Mesendoderm (in vitro differentiated cells): ENCODE measurements at regions not wholly inside any gene's neighbourhood (a gene's known extent, or its start where the extent isn't known, plus 50 kb on each side); places are given as distances from the start of the nearest gene placed in this dataset.
"Not testable (repeated sequence)": the region's sequence is repeated elsewhere in the genome, so short reads cannot be mapped to it uniquely, and the experiment has no call there.

Source experiments
- DNase-seq: peaks from one replicate; pipeline ENCODE4 v3.0.0; 2013
- H2AK5ac ChIP-seq: 2 replicates; pipeline ENCODE4 v1.6.1; 2013; ENCODE audit warnings: low read length, inconsistent platforms
- H2BK120ac ChIP-seq: 2 replicates; pipeline ENCODE4 v1.6.1; 2013; ENCODE audit warnings: low read depth, mild to moderate bottlenecking, low read length, moderate library complexity, mixed read lengths
- H2BK15ac ChIP-seq: replicated peaks from 2 replicates; pipeline ENCODE4 v1.6.1; 2013; ENCODE audit warnings: low read depth, mild to moderate bottlenecking, moderate library complexity
- H2BK5ac ChIP-seq: 2 replicates; pipeline ENCODE4 v1.6.1; 2013; ENCODE audit warnings: low read length, inconsistent platforms
- H3K18ac ChIP-seq: 2 replicates; pipeline ENCODE4 v1.6.1; 2013; ENCODE audit warnings: mild to moderate bottlenecking, low read length, mixed read lengths
- H3K23ac ChIP-seq: one replicate; pipeline ENCODE4 v1.6.1; 2013; ENCODE audit warnings: low read length
- H3K27ac ChIP-seq: 2 replicates; pipeline ENCODE4 v1.5.1; 2013; ENCODE audit warnings: low read depth, mild to moderate bottlenecking, inconsistent platforms, low read length, moderate library complexity
- H3K27me3 ChIP-seq: 2 replicates; pipeline ENCODE4 v1.6.1; 2013; ENCODE audit warnings: low read length, control low read depth, mild to moderate bottlenecking, inconsistent platforms; ENCODE audit not compliant: insufficient read depth, poor library complexity
- H3K36me3 ChIP-seq: 2 replicates; pipeline ENCODE4 v1.6.1; 2013; ENCODE audit warnings: low read length, inconsistent platforms; ENCODE audit not compliant: control insufficient read depth, insufficient read depth
- H3K4ac ChIP-seq: one replicate; pipeline ENCODE4 v1.6.1; 2013; ENCODE audit warnings: low read depth, mild to moderate bottlenecking, low read length, moderate library complexity
- H3K4me1 ChIP-seq: 2 replicates; pipeline ENCODE4 v1.6.1; 2013; ENCODE audit warnings: low read depth, low read length, inconsistent platforms; ENCODE audit not compliant: control insufficient read depth
- H3K4me2 ChIP-seq: 2 replicates; pipeline ENCODE4 v1.6.1; 2013; ENCODE audit warnings: low read length
- H3K4me3 ChIP-seq: 2 replicates; pipeline ENCODE4 v1.5.1; 2013; ENCODE audit warnings: mild to moderate bottlenecking, low read length
- H3K56ac ChIP-seq: one replicate; pipeline ENCODE4 v1.6.1; 2013; ENCODE audit warnings: low read length
- H3K79me1 ChIP-seq: 2 replicates; pipeline ENCODE4 v1.6.1; 2013; ENCODE audit warnings: low read length, inconsistent platforms
- H3K79me2 ChIP-seq: 2 replicates; pipeline ENCODE4 v1.6.1; 2013; ENCODE audit warnings: mild to moderate bottlenecking, low read length; ENCODE audit not compliant: control insufficient read depth, insufficient read depth
- H3K9ac ChIP-seq: 2 replicates; pipeline ENCODE4 v1.6.1; 2013; ENCODE audit warnings: low read length, inconsistent platforms
- H4K5ac ChIP-seq: one replicate; pipeline ENCODE4 v1.6.1; 2013; ENCODE audit warnings: low read length
- H4K8ac ChIP-seq: one replicate; pipeline ENCODE4 v1.6.1; 2013; ENCODE audit warnings: low read depth, mild to moderate bottlenecking, control low read depth, low read length, moderate library complexity
- WGBS: extraction: QIAGEN DNeasy Blood & Tissue Kit; methylation state at CpG from one replicate; pipeline ENCODE4 v1.1.7; 2013; ENCODE audit warnings: low lambda C conversion rate, missing lambda C conversion rate; ENCODE audit not compliant: insufficient coverage; ENCODE audit errors: extremely low coverage; 5-methylcytosine and 5-hydroxymethylcytosine counted together

DNA sequence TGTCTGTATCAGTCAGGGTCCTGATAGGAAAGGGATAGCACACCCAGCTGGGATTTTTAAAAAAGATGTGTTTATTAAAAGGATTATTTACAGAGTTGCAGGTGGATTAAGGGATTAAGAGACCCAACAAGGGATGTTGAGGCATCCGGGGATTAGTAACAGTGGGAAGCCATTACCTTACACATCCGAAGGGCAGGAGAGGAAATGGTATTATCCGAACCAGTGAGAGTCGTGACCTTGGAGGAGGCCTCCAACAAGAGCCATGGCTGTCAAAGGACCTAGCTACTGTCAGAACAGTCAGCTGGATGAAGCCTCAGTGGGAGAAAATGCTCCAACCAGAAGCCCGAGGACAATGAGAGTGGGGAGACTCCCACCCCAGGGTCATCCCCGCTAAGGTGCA, 146.3 kb upstream of the KRAS start:
- H3K79me2 ChIP-seq, result no peaks in the 10 kb centered on the region
- H2BK15ac ChIP-seq, result no peak overlapping the region
- no peak overlapping the region for H4K8ac ChIP-seq
- no peak overlapping the region for H3K56ac ChIP-seq
- H3K4me2 ChIP-seq, result no peak overlapping the region
- no peak overlapping the region for H4K5ac ChIP-seq
- no CpG with 5 or more reads among the region's 6 CpGs for WGBS
- H3K27ac ChIP-seq, result no peak overlapping the region
- no peak overlapping the region for H3K4me3 ChIP-seq
- no peaks in the 10 kb centered on the region for H3K27me3 ChIP-seq
- H2BK5ac ChIP-seq, result no peak overlapping the region
- DNase-seq, result peak; percentile 29
- H2AK5ac ChIP-seq, result no peak overlapping the region
- no peak overlapping the region for H3K23ac ChIP-seq
- H3K36me3 ChIP-seq, result no peaks in the 10 kb centered on the region
- H3K18ac ChIP-seq, result no peak overlapping the region
- H3K9ac ChIP-seq, result no peak overlapping the region
- no peaks in the 10 kb centered on the region for H3K4me1 ChIP-seq
- H2BK120ac ChIP-seq, result no peak overlapping the region
- no peak overlapping the region for H3K4ac ChIP-seq
- no peaks in the 10 kb centered on the region for H3K79me1 ChIP-seq

DNA sequence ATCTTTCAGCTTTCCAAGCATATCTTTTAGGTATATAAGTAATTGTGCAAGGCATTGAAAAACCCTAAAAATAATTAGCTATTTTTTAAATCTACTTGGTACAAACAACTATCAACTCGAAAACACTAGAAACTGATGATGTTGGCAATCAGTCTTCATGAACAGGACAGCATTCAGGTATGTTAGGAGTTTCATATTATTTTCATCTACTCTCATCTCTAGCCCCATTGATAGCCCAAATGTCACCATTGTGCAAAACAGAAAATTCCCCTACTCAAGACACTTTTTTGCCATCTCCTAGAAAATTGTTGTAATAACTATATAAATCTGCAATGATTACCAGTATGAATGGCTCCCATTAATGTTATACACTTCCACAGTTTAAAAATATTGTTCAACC, 144.5 kb upstream of the KRAS start:
- H4K8ac ChIP-seq, result no peak overlapping the region
- H2BK5ac ChIP-seq, result no peak overlapping the region
- no peaks in the 10 kb centered on the region for H3K4me1 ChIP-seq
- DNase-seq, result no peak
- H4K5ac ChIP-seq, result no peak overlapping the region
- no peak overlapping the region for H3K4ac ChIP-seq
- H3K36me3 ChIP-seq, result no peaks in the 10 kb centered on the region
- no peak overlapping the region for H2BK120ac ChIP-seq
- H3K79me1 ChIP-seq, result no peaks in the 10 kb centered on the region
- H3K27ac ChIP-seq, result no peak overlapping the region
- no peak overlapping the region for H3K4me3 ChIP-seq
- no peaks in the 10 kb centered on the region for H3K79me2 ChIP-seq
- H3K18ac ChIP-seq, result no peak overlapping the region
- no peak overlapping the region for H3K56ac ChIP-seq
- H3K9ac ChIP-seq, result no peak overlapping the region
- no peak overlapping the region for H3K23ac ChIP-seq
- no CpG with 5 or more reads among the region's 1 CpG for WGBS
- no peak overlapping the region for H2AK5ac ChIP-seq
- no peak overlapping the region for H2BK15ac ChIP-seq
- no peak overlapping the region for H3K4me2 ChIP-seq
- H3K27me3 ChIP-seq, result no peaks in the 10 kb centered on the region

DNA sequence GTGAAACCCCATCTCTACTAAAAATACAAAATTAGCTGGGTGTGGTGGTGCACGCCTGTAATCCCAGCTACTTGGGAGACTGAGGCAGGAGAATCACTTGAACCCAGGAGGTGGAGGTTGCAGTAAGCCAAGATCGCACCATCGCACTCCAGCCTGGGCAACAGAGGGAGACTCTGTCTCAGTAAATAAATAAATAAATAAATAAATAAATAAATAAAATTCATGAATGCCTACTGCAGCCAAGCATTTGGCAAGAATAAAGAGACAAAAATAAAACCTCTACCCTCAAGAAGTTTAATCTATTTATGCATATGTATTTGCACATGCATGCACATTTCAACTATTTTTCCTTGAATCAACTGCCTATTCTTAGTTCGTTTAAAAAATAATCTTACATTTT, 144.0 kb upstream of the KRAS start:
- H3K27ac ChIP-seq, H2BK15ac ChIP-seq, H2BK5ac ChIP-seq, DNase-seq, H3K4ac ChIP-seq, H3K4me2 ChIP-seq, H3K36me3 ChIP-seq, H4K8ac ChIP-seq, H2BK120ac ChIP-seq, H3K9ac ChIP-seq, H3K23ac ChIP-seq, H3K56ac ChIP-seq, H3K79me2 ChIP-seq, H3K4me3 ChIP-seq, H2AK5ac ChIP-seq, H4K5ac ChIP-seq, H3K4me1 ChIP-seq, H3K27me3 ChIP-seq, H3K79me1 ChIP-seq, H3K18ac ChIP-seq: not testable (repeated sequence)
- WGBS, result 100% methylated on average over 1 of the region's 4 CpGs

DNA sequence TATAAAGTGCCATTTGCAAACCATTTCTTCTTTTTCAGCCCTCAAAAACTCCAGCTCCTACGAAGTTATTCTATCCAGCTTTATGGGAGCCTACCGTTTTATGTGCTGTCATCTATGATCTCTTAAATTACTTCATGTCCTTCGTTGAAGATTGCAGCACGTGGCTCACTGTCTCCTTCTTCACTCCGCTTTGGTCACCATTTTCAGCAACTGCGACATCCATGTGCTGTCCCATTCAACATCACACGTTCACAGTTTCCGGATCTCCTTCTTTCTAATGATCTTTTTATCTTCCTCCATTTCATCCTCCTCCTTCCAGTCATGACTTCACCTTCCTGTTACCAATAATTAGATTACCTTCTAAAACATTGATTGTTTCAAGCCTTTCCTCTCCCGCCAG, 143.3 kb upstream of the KRAS start:
- DNase-seq, result no peak
- no peaks in the 10 kb centered on the region for H3K79me1 ChIP-seq
- H3K36me3 ChIP-seq, result no peaks in the 10 kb centered on the region
- H2BK120ac ChIP-seq, result no peak overlapping the region
- no peak overlapping the region for H2BK5ac ChIP-seq
- no peak overlapping the region for H3K4me2 ChIP-seq
- no peak overlapping the region for H3K9ac ChIP-seq
- H3K4ac ChIP-seq, result no peak overlapping the region
- no peak overlapping the region for H2BK15ac ChIP-seq
- H3K79me2 ChIP-seq, result no peaks in the 10 kb centered on the region
- H3K23ac ChIP-seq, result no peak overlapping the region
- H3K4me1 ChIP-seq, result no peaks in the 10 kb centered on the region
- H3K4me3 ChIP-seq, result no peak overlapping the region
- no peaks in the 10 kb centered on the region for H3K27me3 ChIP-seq
- no peak overlapping the region for H4K5ac ChIP-seq
- no peak overlapping the region for H4K8ac ChIP-seq
- no peak overlapping the region for H3K56ac ChIP-seq
- WGBS, result no CpG with 5 or more reads among the region's 9 CpGs
- no peak overlapping the region for H3K27ac ChIP-seq
- no peak overlapping the region for H3K18ac ChIP-seq
- H2AK5ac ChIP-seq, result no peak overlapping the region

DNA sequence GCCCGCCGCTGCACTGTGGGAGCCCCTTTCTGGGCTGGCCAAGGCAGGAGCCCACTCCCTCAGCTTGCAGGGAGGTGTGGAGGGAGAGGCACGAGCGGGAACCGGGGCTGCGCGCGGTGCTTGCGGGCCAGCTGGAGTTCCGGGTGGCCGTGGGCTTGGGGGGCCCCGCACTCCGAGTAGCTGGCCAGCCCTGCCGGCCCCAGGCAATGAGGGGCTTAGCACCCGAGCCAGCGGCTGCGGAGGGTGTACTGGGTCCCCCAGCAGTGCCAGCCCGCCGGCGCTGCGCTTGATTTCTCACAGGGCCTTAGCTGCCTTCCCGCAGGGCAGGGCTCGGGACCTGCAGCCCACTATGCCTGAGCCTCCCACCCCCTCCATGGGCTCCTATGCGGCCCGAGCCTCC, 140.6 kb upstream of the KRAS start:
- H3K4ac ChIP-seq, H3K56ac ChIP-seq, H3K18ac ChIP-seq, DNase-seq, H3K4me1 ChIP-seq, H2AK5ac ChIP-seq, H3K9ac ChIP-seq, H2BK120ac ChIP-seq, H3K4me2 ChIP-seq, H3K23ac ChIP-seq, H3K27me3 ChIP-seq, H2BK5ac ChIP-seq, H3K4me3 ChIP-seq, H4K5ac ChIP-seq, H3K79me2 ChIP-seq, H3K36me3 ChIP-seq, H3K79me1 ChIP-seq, H2BK15ac ChIP-seq, H3K27ac ChIP-seq, H4K8ac ChIP-seq: not testable (repeated sequence)
- no CpG with 5 or more reads among the region's 25 CpGs for WGBS

DNA sequence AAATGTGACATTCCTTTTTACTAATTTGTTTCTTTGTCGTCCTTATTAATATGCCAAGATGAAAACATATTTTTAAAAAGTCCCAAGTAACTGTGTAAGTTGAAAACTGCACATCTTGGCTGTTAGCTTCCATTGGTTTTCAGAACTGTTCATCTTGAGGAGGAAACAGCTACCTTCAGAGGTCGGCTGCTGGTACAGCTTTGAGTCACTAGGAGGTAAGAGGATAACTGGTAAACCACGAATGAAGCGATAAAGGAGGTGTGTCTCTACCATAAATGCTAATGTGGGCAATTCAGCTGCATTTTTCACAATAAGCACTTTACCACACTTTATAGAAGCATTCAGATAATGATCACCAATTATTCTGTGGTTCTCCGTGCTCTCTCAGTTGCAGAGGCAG, 137.5 kb upstream of the KRAS start:
- H4K8ac ChIP-seq, result no peak overlapping the region
- H3K56ac ChIP-seq, result no peak overlapping the region
- no peaks in the 10 kb centered on the region for H3K79me2 ChIP-seq
- H3K9ac ChIP-seq, result no peak overlapping the region
- H4K5ac ChIP-seq, result no peak overlapping the region
- no peak overlapping the region for H3K18ac ChIP-seq
- no peak overlapping the region for H3K4me3 ChIP-seq
- H3K4me1 ChIP-seq, result peaks cover 4% of the 10 kb centered on the region
- H2BK5ac ChIP-seq, result no peak overlapping the region
- no peak overlapping the region for H3K27ac ChIP-seq
- no peaks in the 10 kb centered on the region for H3K36me3 ChIP-seq
- no peak overlapping the region for H3K4me2 ChIP-seq
- no peak for DNase-seq
- H3K27me3 ChIP-seq, result no peaks in the 10 kb centered on the region
- H2BK120ac ChIP-seq, result no peak overlapping the region
- WGBS, result no CpG with 5 or more reads among the region's 5 CpGs
- no peaks in the 10 kb centered on the region for H3K79me1 ChIP-seq
- H3K23ac ChIP-seq, result no peak overlapping the region
- H3K4ac ChIP-seq, result no peak overlapping the region
- no peak overlapping the region for H2BK15ac ChIP-seq
- H2AK5ac ChIP-seq, result no peak overlapping the region
